Ascending aorta (tissue), 2 donors: ENCODE measurements at regions not wholly inside any gene's neighbourhood (a gene's known extent, or its start where the extent isn't known, plus 50 kb on each side); places are given as distances from the start of the nearest gene placed in this dataset.
"Not testable (repeated sequence)": the region's sequence is repeated elsewhere in the genome, so short reads cannot be mapped to it uniquely, and the experiment has no call there.

ENCODE experiments used
- DNase-seq, 2 donors: peaks; one replicate each; pipeline ENCODE4 v3.0.0-alpha.2; 2019; ENCODE audit warnings: low spot score in 2 of 2
- H3K27ac ChIP-seq, 2 donors: fragments of 200-600 bp; sonication (generic); one replicate each; pipeline ENCODE4 v1.5.1; 2016 to 2017; ENCODE audit warnings: mild to moderate bottlenecking in 1 of 2
- H3K27me3 ChIP-seq: fragments of 200-600 bp; sonication (generic); one replicate; pipeline ENCODE4 v1.5.1; 2017
- H3K36me3 ChIP-seq, 2 donors: fragments of 200-600 bp; sonication (generic); one replicate each; pipeline ENCODE4 v1.5.1; 2016
- H3K4me1 ChIP-seq, 2 donors: fragments of 200-600 bp; sonication (generic); one replicate each; pipeline ENCODE4 v1.5.1; 2016 to 2017; ENCODE audit warnings: mild to moderate bottlenecking in 1 of 2
- H3K4me3 ChIP-seq, 2 donors: fragments of 200-600 bp; sonication (generic); one replicate each; pipeline ENCODE4 v1.5.1; 2016 to 2017; ENCODE audit warnings: mild to moderate bottlenecking in 1 of 2
- H3K9me3 ChIP-seq, 2 donors: fragments of 200-600 bp; sonication (generic); one replicate each; pipeline ENCODE4 v1.5.1; 2016
- intact Hi-C: fragments of 100-400 bp; cut with DNase I; formaldehyde crosslinking; loops from one replicate; pipeline ENCODE4 v1.15.1; 2023

DNA sequence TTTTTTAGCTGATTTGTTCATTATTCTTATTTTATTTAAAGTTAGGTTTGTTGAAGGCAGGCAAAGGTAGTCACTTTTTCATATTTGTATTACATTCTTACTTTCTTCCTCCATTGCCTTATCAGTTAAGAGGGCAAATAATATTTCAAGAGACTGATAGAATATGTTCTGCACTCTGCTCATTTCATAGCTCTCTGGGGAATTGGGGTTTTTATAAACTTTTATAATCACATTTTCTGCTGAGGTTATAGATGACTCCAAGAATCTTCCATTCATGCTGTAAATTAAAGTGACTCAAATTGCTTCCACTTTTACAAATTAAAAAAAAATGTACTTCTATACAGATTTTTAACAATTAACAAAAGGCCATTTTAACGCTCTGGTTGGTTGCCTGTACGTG lies 142.9 kb upstream of the PLGLB2 start:
- H3K9me3 ChIP-seq, DNase-seq, H3K27me3 ChIP-seq, H3K4me3 ChIP-seq, H3K4me1 ChIP-seq, H3K36me3 ChIP-seq, H3K27ac ChIP-seq, intact Hi-C loops: not testable (repeated sequence)

DNA sequence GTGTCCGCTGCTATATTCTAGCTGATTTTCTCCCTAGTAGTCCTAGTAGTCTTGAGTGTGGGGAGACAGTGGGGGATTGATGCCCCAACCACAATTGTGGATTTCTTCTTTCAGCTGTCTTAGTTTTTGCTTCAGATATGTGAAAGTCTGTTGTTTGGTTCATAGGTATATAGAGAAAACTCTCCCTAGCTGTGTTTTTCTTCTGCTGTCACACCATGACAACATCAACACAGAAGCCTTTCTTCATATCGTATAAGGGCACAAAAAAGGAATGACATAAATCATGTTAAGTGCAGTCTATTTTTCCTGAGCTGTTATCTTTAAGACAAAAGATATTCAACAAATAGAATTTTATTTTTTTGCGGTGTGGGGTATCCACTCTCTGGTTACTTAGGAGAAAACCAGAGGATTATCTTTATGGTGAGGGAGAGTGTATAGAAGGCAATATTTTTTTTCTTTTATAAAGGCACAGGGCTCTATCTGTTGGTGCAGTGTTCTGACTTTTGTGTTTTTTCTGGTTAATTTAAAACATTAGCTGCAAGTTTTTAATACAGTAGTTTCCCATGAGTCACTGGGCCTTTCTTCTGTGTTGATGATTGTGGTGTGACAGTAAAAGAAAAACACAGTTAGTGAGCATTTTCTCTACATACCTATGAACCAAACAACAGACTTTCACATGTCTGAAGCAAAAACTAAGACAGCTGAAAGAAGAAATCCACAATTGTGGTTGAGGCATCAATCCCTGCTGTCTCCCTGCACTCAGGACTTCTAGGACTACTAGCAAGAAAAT lies 139.3 kb upstream of the PLGLB2 start:
- H3K27ac ChIP-seq, H3K36me3 ChIP-seq, H3K4me3 ChIP-seq, DNase-seq, H3K4me1 ChIP-seq, intact Hi-C loops, H3K9me3 ChIP-seq, H3K27me3 ChIP-seq: not testable (repeated sequence)

DNA sequence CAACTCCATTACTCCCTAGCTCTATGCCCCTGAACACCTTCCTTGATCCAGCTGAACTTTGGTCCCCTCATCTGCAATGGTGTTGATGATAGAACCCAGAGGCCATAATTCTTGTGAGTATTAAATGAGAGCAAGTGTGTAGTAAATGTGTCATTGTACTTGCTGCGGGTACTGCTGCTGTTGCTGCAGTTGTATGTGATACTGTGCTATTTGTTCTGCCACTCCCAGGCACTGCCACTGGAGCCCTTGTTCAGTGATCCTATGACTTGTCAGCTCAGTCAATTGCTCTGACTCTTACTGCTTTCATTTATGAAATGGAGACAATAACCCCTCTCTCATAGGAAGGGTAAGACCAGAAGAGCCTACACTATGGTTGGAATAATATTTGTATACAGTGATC lies 136.9 kb upstream of the PLGLB2 start:
- intact Hi-C loops = not testable (repeated sequence)

GRCh38 chr2:87611416-87611815 lies 136.5 kb upstream of the PLGLB2 start:
- DNase-seq = not testable (repeated sequence)

More for the DNA sequence above, 136.9 kb upstream of the PLGLB2 start:
- not testable (repeated sequence) for H3K9me3 ChIP-seq, H3K36me3 ChIP-seq, H3K27me3 ChIP-seq, H3K4me3 ChIP-seq, H3K4me1 ChIP-seq, DNase-seq, H3K27ac ChIP-seq

GRCh38 chr2:87611956-87612355 lies 135.9 kb upstream of the PLGLB2 start:
- H3K27ac ChIP-seq, H3K4me3 ChIP-seq, H3K36me3 ChIP-seq, DNase-seq, H3K4me1 ChIP-seq, intact Hi-C loops, H3K9me3 ChIP-seq, H3K27me3 ChIP-seq: not testable (repeated sequence)

More at GRCh38 chr2:87611416-87611815, 136.5 kb upstream of the PLGLB2 start:
- H3K4me3 ChIP-seq, H3K36me3 ChIP-seq, intact Hi-C loops, H3K27me3 ChIP-seq, H3K9me3 ChIP-seq, H3K27ac ChIP-seq, H3K4me1 ChIP-seq: not testable (repeated sequence)

- intact Hi-C loops, H3K9me3 ChIP-seq, DNase-seq, H3K4me3 ChIP-seq, H3K27ac ChIP-seq, H3K36me3 ChIP-seq, H3K4me1 ChIP-seq, H3K27me3 ChIP-seq: not testable (repeated sequence)
Observed at GRCh38 chr2:87614829-87615434, 133.0 kb upstream of the PLGLB2 start.

DNA sequence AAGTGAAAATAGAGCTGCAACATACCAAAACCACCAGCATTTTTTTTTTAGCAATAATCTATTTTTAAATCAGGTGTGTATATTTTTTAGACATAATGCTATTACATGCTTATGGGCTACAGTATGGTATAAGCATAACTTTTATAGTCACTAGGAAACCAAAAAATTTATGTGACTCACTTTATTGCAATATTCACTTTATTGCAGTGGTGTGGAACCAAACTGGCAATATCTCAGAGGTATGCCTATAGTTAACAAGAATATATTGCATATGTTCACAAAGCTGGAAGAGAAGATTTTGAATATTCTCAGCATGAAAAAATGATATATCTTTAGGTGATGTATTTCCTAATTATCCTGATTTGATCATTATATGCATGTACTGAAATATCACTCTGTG lies 128.8 kb upstream of the PLGLB2 start:
- intact Hi-C loops, H3K4me1 ChIP-seq, H3K36me3 ChIP-seq, H3K4me3 ChIP-seq, H3K9me3 ChIP-seq, DNase-seq, H3K27me3 ChIP-seq, H3K27ac ChIP-seq: not testable (repeated sequence)

DNA sequence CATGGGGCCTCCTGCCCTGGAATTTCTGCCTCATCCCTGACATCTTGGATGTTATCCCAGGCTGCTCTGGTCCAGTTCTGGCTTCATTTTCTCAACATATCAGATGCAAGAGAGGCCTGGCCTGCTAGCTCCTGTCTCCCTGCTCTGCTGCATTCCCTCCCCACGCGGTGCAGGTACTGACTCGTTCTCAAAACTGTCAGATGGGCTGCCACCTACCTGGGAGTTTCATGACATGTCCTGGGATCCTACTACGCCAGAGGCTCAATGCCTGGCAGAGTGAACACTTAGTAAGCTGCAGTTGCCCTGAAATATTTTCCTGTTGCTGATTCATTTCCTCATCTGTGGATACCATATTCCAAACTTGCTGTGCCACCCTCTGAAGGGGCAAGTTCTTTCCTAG lies 126.7 kb upstream of the PLGLB2 start:
- intact Hi-C loops, H3K36me3 ChIP-seq, H3K27me3 ChIP-seq, H3K4me1 ChIP-seq, H3K9me3 ChIP-seq, H3K4me3 ChIP-seq, H3K27ac ChIP-seq, DNase-seq: not testable (repeated sequence)

DNA sequence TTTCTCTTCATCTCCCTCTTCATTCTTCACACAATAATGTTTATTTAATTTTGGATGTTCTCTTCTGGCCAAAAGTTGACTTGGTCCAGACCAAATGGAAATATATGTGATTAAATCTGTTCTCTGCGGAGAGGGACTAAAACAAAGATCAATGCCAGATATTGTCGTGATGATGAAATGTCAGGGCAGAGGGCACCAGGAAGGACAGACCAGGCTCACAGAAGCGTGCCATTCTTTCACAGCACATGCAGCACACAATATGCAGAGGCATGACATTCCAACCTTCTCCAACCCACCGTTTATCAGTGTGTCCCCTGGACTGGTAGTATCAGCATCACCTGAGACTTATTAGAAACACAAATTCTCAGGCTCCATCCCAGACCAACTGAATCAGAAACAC lies 125.2 kb upstream of the PLGLB2 start:
- H3K27me3 ChIP-seq, H3K4me1 ChIP-seq, H3K4me3 ChIP-seq, intact Hi-C loops, H3K27ac ChIP-seq, DNase-seq, H3K36me3 ChIP-seq, H3K9me3 ChIP-seq: not testable (repeated sequence)

GRCh38 chr2:87629491-87630458 lies 118.1 kb upstream of the PLGLB2 start:
- intact Hi-C loops, H3K36me3 ChIP-seq, DNase-seq, H3K27me3 ChIP-seq, H3K4me1 ChIP-seq, H3K4me3 ChIP-seq, H3K9me3 ChIP-seq, H3K27ac ChIP-seq: not testable (repeated sequence)

- intact Hi-C loops, H3K9me3 ChIP-seq, DNase-seq, H3K4me3 ChIP-seq, H3K36me3 ChIP-seq, H3K27me3 ChIP-seq, H3K27ac ChIP-seq, H3K4me1 ChIP-seq: not testable (repeated sequence)
Observed at GRCh38 chr2:87630892-87631291, 117.0 kb upstream of the PLGLB2 start.

GRCh38 chr2:87631402-87631801 lies 116.5 kb upstream of the PLGLB2 start:
- H3K9me3 ChIP-seq, intact Hi-C loops, H3K36me3 ChIP-seq, H3K27ac ChIP-seq, DNase-seq, H3K27me3 ChIP-seq, H3K4me1 ChIP-seq, H3K4me3 ChIP-seq: not testable (repeated sequence)

- H3K4me3 ChIP-seq, H3K27ac ChIP-seq, intact Hi-C loops, H3K4me1 ChIP-seq, H3K9me3 ChIP-seq, DNase-seq, H3K36me3 ChIP-seq, H3K27me3 ChIP-seq: not testable (repeated sequence)
Observed at GRCh38 chr2:87633287-87633963, 114.5 kb upstream of the PLGLB2 start.
